GM23248 (cell line): ENCODE measurements at regions not wholly inside any gene's neighbourhood (a gene's known extent, or its start where the extent isn't known, plus 50 kb on each side); places are given as distances from the start of the nearest gene placed in this dataset.
A peak's percentile ranks its signal among the peaks of the same experiment; 100 is the strongest.

Experiments used
- DNase-seq: peaks from one replicate; pipeline ENCODE4 v3.0.0-alpha.2; 2015
- H2AFZ ChIP-seq: fragments of 200-600 bp; sonication (generic); 2 replicates; pipeline ENCODE4 v1.6.1; 2016; ENCODE audit warnings: antibody characterized with exemption
- H3F3A ChIP-seq: fragments of 200-600 bp; sonication (generic); 2 replicates; pipeline ENCODE4 v1.6.1; 2016; ENCODE audit warnings: mild to moderate bottlenecking, antibody characterized with exemption, mixed run types; ENCODE audit not compliant: insufficient read depth
- H3K27ac ChIP-seq: fragments of 200-600 bp; sonication (generic); 2 replicates; pipeline ENCODE4 v1.5.1; 2016; ENCODE audit warnings: mild to moderate bottlenecking
- H3K27me3 ChIP-seq: fragments of 200-600 bp; sonication (generic); replicated peaks from 2 replicates; pipeline ENCODE4 v1.6.1; 2016; ENCODE audit warnings: mild to moderate bottlenecking; ENCODE audit not compliant: insufficient read depth
- H3K36me3 ChIP-seq: fragments of 200-600 bp; sonication (generic); 2 replicates; pipeline ENCODE4 v1.6.1; 2016; ENCODE audit warnings: low read depth, mild to moderate bottlenecking
- H3K4me1 ChIP-seq: fragments of 200-600 bp; sonication (generic); 2 replicates; pipeline ENCODE4 v1.6.1; 2016; ENCODE audit warnings: mild to moderate bottlenecking; ENCODE audit not compliant: insufficient read depth
- H3K4me2 ChIP-seq: fragments of 200-600 bp; sonication (generic); one replicate; pipeline ENCODE4 v1.6.1; 2016; ENCODE audit warnings: mild to moderate bottlenecking; ENCODE audit not compliant: unreplicated experiment
- H3K4me3 ChIP-seq: fragments of 200-600 bp; sonication (generic); 2 replicates; pipeline ENCODE4 v1.5.1; 2016; ENCODE audit warnings: mild to moderate bottlenecking
- H3K79me2 ChIP-seq: fragments of 200-600 bp; sonication (generic); 2 replicates; pipeline ENCODE4 v1.6.1; 2016; ENCODE audit warnings: mild to moderate bottlenecking; ENCODE audit not compliant: insufficient read depth
- H3K9ac ChIP-seq: fragments of 200-600 bp; sonication (generic); 2 replicates; pipeline ENCODE4 v1.6.1; 2016; ENCODE audit warnings: mild to moderate bottlenecking
- H3K9me2 ChIP-seq: fragments of 200-600 bp; sonication (generic); 2 replicates; pipeline ENCODE4 v1.6.1; 2016; ENCODE audit warnings: mixed run types, mild to moderate bottlenecking, moderate library complexity; ENCODE audit not compliant: insufficient read depth
- H3K9me3 ChIP-seq: fragments of 200-600 bp; sonication (generic); one replicate; pipeline ENCODE4 v1.6.1; 2017; ENCODE audit warnings: low read depth
- H4K20me1 ChIP-seq: fragments of 200-600 bp; sonication (generic); 2 replicates; pipeline ENCODE4 v1.6.0; 2016; ENCODE audit not compliant: insufficient read depth
- EZH2 ChIP-seq: fragments of 200-600 bp; sonication (generic); IDR thresholded peaks from 2 replicates; pipeline ENCODE4 v1.6.1; 2018; ENCODE audit warnings: antibody characterized with exemption, mild to moderate bottlenecking; ENCODE audit not compliant: insufficient read depth, poor library complexity, severe bottlenecking
- EZH2phosphoT487 ChIP-seq: fragments of 200-600 bp; sonication (generic); IDR thresholded peaks from 2 replicates; pipeline ENCODE4 v1.6.1; 2018; ENCODE audit warnings: antibody characterized with exemption, moderate library complexity, mild to moderate bottlenecking, low read depth; ENCODE audit not compliant: insufficient read depth
- WGBS, 2 experiments: methylation state at CpG; one replicate each; pipeline ENCODE4 v1.1.6; 2015 to 2017; ENCODE audit warnings: low lambda C conversion rate in 2 of 2, low coverage in 1 of 2; ENCODE audit errors: missing lambda C conversion rate in 2 of 2; 5-methylcytosine and 5-hydroxymethylcytosine counted together
- in situ Hi-C: fragments of 300-500 bp; cut with MboI; formaldehyde crosslinking; loops from 2 replicates; pipeline ENCODE4 v1.15.0; 2020

DNA sequence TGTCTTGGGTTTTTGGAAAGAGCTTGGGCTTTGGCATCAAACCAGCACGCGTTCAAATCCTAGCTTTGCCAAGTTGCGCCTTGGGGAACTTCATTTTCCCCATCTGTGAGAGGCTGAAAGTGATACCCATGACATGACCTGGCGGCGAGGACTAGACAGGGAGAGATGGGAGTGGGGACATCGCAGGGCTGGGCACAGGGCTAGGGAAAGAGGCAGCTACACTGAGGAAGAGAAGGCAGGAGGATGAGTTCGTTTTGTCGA, 202.9 kb downstream of the IRF8 start:
- no peaks in the 10 kb centered on the region for H3F3A ChIP-seq
- H3K4me2 ChIP-seq = no peak overlapping the region
- H3K9ac ChIP-seq = no peak overlapping the region
- no peak overlapping the region for H2AFZ ChIP-seq
- in situ Hi-C loops = no loop called here
- no peak for DNase-seq
- TF ChIP-seq EZH2 (no peak), EZH2phosphoT487 (no peak)
- no peaks in the 10 kb centered on the region for H4K20me1 ChIP-seq
- peaks cover 49% of the 10 kb centered on the region for H3K27me3 ChIP-seq
- no peaks in the 10 kb centered on the region for H3K36me3 ChIP-seq
- H3K9me2 ChIP-seq = no peaks in the 10 kb centered on the region
- no peak overlapping the region for H3K4me3 ChIP-seq
- WGBS, 2 experiments = 49 to 58% methylated on average over 5 to 8 of the region's 8 CpGs
- no peaks in the 10 kb centered on the region for H3K9me3 ChIP-seq
- no peaks in the 10 kb centered on the region for H3K4me1 ChIP-seq
- H3K79me2 ChIP-seq = no peaks in the 10 kb centered on the region
- H3K27ac ChIP-seq = no peak overlapping the region

DNA sequence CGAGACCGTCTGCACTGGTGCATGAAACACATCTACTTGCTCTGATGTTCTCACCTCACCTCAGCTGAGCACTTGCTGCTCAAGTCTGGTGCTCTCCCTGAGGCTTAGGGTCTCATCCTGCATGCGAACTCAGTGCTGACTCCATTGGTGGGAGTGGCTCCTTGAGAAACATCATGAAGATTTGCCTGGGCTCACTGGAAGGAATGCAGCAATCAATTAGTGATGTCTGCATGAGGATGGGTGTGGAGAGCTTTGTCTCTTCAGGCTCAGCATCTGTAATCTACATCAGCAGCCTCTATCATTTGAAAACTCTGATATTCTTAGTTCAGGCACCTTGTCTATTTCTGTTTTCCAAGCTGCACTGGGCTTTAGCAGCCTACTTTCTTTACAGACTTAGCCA, 204.4 kb downstream of the IRF8 start:
- Histone ChIP-seq H3K36me3 (no peaks in the 10 kb centered on the region), H3K9ac (no peak overlapping the region), H3K9me3 (no peaks in the 10 kb centered on the region), H3K4me3 (no peak overlapping the region), H4K20me1 (no peaks in the 10 kb centered on the region), H3K27me3 (peaks cover 40% of the 10 kb centered on the region), H3K27ac (no peak overlapping the region), H3K4me1 (no peaks in the 10 kb centered on the region), H2AFZ (no peak overlapping the region), H3K79me2 (no peaks in the 10 kb centered on the region), H3K4me2 (no peak overlapping the region), H3K9me2 (no peaks in the 10 kb centered on the region), H3F3A (no peaks in the 10 kb centered on the region)
- in situ Hi-C loops = no loop called here
- no peak for DNase-seq
- no peak for TF ChIP-seq EZH2phosphoT487
- 57 to 68% methylated on average over 3 of the region's 3 CpGs for WGBS, 2 experiments

DNA sequence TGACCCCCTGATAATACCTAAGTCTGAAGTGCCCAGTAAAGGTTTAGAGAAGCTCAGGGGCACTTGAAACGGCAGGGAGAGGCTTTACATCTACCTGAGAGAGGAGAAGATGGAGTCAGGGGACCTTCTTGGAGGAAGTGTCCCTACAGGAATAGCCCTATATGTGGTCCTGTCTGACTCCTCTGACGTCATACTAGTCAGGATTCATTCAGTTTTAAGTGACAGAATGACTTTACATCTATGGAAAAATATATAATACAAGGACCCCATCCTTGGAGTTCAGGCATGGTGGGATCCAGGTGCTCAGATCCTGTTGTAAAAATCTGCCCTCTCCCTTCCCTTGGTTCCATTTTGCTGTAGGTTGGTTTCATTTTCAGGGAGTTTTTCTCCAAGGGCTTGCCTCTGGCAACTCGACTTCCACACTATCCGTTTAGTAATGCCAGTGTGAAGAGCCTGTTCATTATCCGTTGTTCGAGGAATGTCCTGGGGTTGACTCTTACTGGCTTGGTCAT, 205.6 kb downstream of the IRF8 start:
- Histone ChIP-seq H2AFZ (no peak overlapping the region), H3K9me3 (no peaks in the 10 kb centered on the region), H3K27ac (no peak overlapping the region), H3K9me2 (no peaks in the 10 kb centered on the region), H3K27me3 (peaks cover 40% of the 10 kb centered on the region), H3K4me3 (no peak overlapping the region), H3K36me3 (no peaks in the 10 kb centered on the region), H3K79me2 (no peaks in the 10 kb centered on the region), H3F3A (no peaks in the 10 kb centered on the region), H3K4me2 (no peak overlapping the region), H3K9ac (no peak overlapping the region), H4K20me1 (no peaks in the 10 kb centered on the region), H3K4me1 (no peaks in the 10 kb centered on the region)
- DNase-seq = no peak
- in situ Hi-C loops = no loop called here
- TF ChIP-seq EZH2phosphoT487 = no peak
- no peak for TF ChIP-seq EZH2
- 33 to 44% methylated on average over 6 of the region's 6 CpGs for WGBS, 2 experiments

DNA sequence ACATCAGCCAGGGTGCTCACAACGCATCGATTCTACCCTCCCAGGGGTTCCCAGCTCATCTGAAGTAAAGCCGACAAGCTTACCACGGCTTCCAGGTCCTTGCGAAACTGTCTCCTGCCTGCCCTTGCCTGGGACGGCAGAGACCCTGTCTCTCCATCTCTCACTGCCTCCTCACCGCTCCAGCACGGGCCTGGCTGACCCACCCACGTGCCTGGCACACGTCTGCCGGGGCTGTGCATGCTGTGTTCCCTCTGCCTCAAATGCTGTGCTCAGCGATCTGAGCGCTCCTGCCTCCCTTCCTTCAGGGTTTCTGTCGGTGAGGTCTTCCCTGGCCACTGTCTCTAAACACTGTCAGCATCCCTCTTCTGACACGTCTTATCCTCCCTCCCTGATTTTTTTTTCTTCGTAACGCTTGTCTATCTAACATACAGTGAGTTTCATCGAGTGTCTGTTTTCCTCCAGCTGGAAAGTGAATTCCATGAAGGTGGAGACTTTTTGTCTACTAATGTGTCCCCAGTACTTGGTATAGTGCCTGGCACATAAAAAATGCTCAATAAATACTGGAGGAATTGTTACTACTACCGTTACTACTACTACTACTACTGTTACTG, 208.4 kb downstream of the IRF8 start:
- Histone ChIP-seq H3K4me1 (no peaks in the 10 kb centered on the region), H3K4me2 (no peak overlapping the region), H3K9ac (no peak overlapping the region), H3K27ac (no peak overlapping the region), H3K27me3 (peaks cover 31% of the 10 kb centered on the region), H3K9me2 (no peaks in the 10 kb centered on the region), H3F3A (no peaks in the 10 kb centered on the region), H4K20me1 (no peaks in the 10 kb centered on the region), H3K4me3 (no peak overlapping the region), H3K9me3 (no peaks in the 10 kb centered on the region), H3K79me2 (no peaks in the 10 kb centered on the region), H2AFZ (no peak overlapping the region), H3K36me3 (no peaks in the 10 kb centered on the region)
- in situ Hi-C loops = no loop called here
- 43 to 47% methylated on average over 19 of the region's 19 CpGs for WGBS, 2 experiments
- TF ChIP-seq EZH2phosphoT487 (no peak), EZH2 (no peak)
- DNase-seq = peak; percentile 6

DNA sequence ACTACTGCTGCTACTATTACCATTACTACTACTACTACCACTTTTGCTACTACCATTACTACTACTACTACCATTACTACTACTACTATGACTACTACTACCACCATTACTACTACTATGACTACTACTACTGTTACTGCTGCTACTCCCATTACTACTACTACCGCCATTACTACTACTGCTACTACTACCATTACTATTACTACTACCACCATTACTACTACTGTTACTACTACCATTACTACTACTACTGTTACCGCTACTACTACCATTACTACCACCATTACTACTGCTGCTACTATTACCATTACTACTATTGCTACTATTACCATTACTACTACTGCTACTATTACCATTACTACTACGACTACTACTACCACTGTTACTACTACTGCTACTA, 209.1 kb downstream of the IRF8 start:
- Histone ChIP-seq H3K4me1 (no peaks in the 10 kb centered on the region), H3K27me3 (peaks cover 31% of the 10 kb centered on the region), H3K79me2 (no peaks in the 10 kb centered on the region), H3K4me2 (no peak overlapping the region), H3K9me2 (no peaks in the 10 kb centered on the region), H4K20me1 (no peaks in the 10 kb centered on the region), H3K27ac (no peak overlapping the region), H3F3A (no peaks in the 10 kb centered on the region), H2AFZ (no peak overlapping the region), H3K9me3 (no peaks in the 10 kb centered on the region), H3K4me3 (no peak overlapping the region), H3K9ac (no peak overlapping the region), H3K36me3 (no peaks in the 10 kb centered on the region)
- in situ Hi-C loops = no loop called here
- WGBS, 2 experiments = 78 to 83% methylated on average over 3 of the region's 3 CpGs
- no peak for TF ChIP-seq EZH2
- TF ChIP-seq EZH2phosphoT487 = no peak
- no peak for DNase-seq
